GM18870 (cell line): ENCODE measurements at regions not wholly inside any gene's neighbourhood (a gene's known extent, or its start where the extent isn't known, plus 50 kb on each side); places are given as distances from the start of the nearest gene placed in this dataset.

Experiments used
- ATAC-seq: cut with Tn5 transposase; IDR thresholded peaks from one replicate; pipeline ENCODE4 v1.9.1; 2021; ENCODE audit warnings: moderate library complexity; ENCODE audit not compliant: unreplicated experiment

- ATAC-seq = peak; percentile 90
These were observed 353.7 kb downstream of the SLCO4C1 start for GRCh38 chr5:101942321-101942882.

GRCh38 chr5:101937041-101937440 is 359.0 kb downstream of the SLCO4C1 start:
- no peak for ATAC-seq

DNA sequence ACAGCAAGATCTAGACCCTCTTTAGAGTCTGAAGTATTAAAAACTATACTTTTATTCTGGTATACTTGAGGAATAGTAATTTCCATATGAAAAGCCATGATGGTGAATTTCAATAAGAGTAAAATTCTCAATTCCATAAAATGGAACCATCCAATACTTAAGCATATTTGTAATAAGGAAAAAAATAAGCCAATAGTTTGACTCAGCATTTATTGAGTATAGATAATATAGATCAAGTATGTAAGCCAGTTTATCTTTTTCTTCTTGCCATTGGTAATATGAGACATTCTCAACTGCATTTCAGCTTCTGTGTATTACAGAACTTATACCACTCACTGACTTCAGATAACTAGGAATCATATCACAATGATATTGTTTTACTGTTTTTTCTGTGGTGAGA is 361.0 kb downstream of the SLCO4C1 start:
- ATAC-seq = no peak

DNA sequence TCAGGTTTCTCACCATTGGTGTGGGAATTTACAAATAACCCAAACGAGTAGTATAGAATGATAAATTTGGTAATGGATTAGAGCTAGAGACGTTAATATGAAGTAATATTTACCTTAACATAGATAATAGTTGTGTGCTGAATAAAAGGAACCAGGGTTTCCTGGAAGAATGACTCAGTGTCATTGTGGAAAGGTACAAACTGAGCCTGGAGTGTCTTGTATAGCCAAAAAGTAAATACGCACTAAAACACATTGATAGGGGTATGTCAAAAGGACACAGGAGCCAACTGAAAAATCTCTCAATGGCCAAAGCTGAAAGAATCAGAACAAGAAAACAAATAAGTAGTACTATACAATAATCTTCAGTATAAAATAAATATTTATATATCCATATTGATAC is 363.5 kb downstream of the SLCO4C1 start:
- ATAC-seq = no peak

- no peak for ATAC-seq
These were observed 366.5 kb downstream of the SLCO4C1 start for GRCh38 chr5:101929628-101930027.

DNA sequence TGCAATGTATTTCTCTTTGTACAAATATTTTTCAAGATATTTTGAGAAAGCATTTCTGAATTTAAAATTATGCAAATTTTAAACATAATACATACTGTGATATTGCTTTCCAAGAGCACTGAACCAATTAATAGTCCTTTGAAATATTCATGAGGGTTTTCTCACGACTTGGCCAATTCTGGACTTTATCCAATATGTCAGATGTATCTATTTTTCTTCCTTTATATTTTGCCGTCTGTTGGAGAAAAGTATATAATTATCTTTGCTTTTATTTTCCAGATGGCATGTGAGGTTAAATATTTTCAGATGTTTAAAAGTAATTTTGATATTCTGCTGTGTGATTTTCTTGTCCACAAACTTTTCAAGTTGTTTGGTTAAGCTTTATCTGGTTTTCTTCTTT is 378.9 kb downstream of the SLCO4C1 start:
- ATAC-seq = no peak

DNA sequence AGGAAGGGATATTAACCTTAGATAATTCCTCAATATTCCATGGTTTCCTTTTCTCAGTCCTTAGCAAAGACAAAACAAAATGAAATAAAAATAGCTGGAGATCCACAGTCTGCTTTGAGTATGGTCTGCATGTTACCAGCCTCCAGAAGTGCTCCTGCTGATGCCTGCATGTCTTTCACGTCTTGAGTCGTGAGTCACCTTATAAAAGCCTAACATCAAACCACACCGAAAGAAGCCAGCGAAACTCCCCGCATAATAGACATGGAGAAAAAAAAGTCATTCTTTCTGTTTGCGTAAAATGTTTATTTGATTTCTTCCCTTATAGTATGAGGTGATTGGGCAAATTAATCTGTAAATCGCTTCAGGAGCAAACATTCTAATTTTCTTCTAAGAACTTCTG is 380.5 kb downstream of the SLCO4C1 start:
- no peak for ATAC-seq

DNA sequence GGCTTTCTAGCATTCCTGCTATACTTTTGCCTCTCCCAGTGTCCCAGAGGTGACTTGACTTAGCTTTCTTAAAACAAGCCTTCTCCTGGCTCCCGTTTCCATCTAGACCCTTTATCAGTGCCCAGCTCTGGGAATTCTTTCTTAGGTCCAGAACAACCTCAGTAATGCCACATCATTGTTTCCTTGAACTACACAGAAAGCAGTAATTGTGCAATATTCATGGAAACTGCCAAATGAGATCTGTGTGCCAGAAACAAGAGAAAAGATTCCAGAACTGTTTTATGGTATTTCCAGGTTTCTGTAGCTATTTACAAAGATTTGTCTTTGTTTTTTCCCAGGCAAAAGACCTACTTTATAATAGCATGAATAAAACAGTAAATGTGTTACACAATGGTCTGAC is 391.3 kb downstream of the SLCO4C1 start:
- no peak for ATAC-seq

DNA sequence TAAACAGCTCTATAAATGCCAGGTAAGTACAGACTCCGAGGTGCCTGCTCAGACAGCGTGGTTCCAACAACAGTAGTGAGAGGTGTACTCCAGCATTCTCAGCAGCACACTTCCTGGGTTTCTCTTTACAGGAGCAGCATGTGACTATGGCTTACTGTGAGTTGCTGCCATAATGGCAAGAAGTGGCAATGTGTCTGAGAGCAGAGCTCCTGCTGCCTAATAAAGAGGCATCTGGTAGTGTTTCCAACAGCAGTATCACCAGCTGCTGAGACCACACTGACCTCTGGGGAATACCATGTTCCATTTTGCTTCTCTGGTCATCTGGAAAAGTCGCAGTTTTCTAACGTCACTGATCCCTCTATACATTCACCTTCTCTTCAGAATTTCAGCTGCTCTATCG is 398.2 kb downstream of the SLCO4C1 start:
- ATAC-seq = peak; percentile 66

GRCh38 chr5:101894985-101895384 is 401.1 kb downstream of the SLCO4C1 start:
- no peak for ATAC-seq

DNA sequence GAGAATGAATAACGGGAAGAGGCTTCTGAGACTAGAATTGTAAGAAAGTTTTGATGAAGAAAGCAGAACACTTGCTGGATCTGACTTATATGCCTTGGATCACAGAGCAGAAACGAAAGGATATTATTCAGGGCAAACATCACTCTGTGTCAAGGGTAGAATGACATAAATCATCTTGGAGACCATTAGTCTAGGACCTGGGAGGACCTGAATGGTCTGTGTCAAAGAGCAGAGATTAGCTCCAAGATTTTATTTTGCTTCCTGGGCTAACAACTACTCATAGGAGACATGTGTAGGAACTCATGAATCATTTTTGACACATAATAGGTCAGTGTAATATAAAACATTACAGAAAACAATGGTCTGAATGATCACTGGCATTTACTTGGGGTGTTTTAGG is 417.9 kb downstream of the SLCO4C1 start:
- no peak for ATAC-seq

DNA sequence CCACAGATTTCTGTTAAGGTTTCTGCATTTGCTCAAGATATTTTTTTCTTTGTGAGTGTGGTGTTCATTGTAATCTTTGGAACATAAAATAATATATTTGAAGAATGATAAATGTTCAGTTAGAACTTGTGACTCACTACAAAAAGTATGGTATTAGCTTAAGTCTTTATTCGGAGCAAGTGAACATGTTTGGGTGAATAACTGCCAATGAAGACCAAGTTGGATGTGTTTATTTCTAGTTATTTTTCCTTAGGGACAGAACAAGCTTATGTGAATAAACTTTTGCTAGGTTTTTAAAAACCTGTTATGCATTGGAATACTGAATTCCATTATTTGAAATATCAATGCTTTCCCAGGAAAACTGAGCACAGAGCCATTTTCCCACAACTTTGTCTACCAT is 418.6 kb downstream of the SLCO4C1 start:
- no peak for ATAC-seq

DNA sequence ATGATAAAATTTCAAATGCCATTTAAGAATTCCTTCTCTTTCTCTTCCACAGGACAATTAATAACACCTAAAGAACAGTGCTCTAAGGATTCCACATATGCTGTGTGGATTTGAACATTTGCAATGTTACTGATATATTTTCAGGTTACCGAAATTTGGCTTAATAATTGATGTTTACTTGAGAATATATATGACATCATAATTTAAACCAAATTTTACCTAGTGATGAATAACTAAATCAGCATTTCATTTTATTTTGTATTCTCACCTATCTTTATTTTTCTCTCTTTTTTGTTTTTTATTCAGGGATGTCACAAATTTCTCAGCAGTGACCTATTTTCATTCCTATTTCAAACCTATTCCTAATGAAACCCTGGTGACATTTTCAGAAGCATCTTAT is 429.6 kb downstream of the SLCO4C1 start:
- no peak for ATAC-seq

GRCh38 chr5:101860563-101860962 is 435.5 kb downstream of the SLCO4C1 start:
- ATAC-seq = no peak

- no peak for ATAC-seq
These were observed 435.9 kb downstream of the SLCO4C1 start for GRCh38 chr5:101860145-101860544.

- ATAC-seq = no peak
These were observed 449.6 kb downstream of the SLCO4C1 start for GRCh38 chr5:101846496-101846895.

DNA sequence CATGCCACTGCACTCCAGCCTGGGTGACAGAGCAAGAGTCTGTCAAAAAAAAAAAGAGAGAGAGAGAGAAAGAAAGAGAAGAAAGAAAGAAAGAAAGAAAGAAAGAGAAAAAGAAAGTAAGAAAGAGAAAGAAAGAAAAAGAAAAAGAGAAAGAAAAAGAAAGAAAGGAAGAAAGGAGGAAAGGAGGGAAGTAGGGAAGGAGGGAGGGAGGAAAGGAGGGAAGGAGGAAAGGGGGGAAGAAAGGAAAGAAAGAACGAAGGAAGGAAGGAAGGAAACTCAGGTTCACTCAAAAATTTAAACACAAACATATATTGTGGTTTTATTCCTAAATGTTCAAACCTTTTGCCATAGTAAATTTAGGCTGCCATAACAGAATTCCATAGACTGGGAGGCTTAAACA is 453.0 kb downstream of the SLCO4C1 start:
- no peak for ATAC-seq

DNA sequence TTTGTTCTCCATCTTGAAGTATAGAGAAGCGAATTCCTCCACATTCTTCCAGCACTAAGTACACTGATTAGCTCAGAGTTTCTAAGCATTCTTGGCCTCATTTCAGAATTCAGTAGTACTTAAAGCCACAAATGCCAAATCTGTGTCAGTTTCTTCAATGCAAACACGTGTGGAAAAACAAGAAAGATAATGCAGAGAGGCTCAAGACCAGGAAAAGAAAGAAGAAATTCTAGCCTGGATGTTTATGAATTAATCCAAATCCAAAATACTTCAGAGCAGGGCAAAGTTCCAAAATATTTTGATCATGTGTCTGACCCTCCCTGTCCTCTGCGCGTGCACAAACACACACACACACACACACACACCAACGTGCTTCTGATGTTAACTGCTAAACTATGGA is 457.6 kb downstream of the SLCO4C1 start:
- ATAC-seq = no peak

DNA sequence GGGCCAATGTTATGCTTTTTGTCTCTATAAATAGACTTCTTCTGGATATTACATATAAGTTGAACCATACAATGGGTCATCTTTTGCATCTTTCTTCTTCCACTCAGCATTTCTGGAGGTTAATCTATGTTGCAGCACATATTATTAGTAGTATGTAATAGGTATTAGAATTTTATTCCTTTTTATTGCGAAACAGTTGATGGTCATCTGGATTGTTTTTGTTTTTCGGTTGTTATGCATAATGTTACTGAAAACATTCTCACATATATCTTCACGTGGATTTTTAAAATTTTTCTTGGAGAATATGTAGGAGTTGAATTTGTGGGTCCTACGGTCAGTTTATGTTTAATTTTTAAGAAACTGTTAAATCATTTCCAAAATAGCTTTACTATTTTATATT is 466.8 kb downstream of the SLCO4C1 start:
- ATAC-seq = no peak

DNA sequence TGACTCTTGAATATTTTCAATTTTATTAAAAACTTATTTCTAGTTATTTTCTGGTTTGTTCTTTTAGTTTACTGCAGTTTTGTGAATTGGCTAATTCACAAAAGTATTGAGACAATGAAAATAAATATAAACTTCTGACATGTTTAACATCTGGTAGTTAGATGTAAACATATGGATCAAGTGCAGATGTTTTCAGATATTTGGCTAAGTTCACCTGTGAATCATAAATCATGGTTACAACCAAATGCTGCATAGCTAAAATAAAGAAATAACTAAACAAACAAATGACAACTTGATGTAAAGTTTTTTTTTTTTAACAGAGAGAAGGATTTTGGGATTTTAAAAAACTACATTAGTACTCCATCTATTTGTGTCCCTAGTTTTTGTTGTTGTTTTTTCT is 484.6 kb downstream of the SLCO4C1 start:
- ATAC-seq = no peak

DNA sequence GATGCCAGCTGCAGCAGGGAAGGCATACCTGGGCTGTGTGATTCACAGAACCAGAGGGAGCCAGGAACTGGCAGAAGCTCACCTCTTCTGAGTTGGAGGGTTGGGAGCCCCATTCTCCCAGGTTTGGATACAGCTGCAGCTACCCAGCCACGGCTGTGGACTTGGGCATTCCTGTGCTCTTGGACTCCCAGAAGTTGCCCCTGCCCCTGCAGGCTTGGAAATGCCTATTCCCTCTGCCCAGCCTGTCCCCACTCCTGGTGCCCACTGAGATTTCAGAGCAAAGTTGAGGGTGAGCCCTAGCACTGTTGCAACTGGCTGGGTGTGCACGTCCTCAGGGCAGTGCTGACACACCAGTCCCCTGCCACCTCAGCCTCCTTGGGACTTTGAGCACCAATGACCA is 489.7 kb downstream of the SLCO4C1 start:
- no peak for ATAC-seq

DNA sequence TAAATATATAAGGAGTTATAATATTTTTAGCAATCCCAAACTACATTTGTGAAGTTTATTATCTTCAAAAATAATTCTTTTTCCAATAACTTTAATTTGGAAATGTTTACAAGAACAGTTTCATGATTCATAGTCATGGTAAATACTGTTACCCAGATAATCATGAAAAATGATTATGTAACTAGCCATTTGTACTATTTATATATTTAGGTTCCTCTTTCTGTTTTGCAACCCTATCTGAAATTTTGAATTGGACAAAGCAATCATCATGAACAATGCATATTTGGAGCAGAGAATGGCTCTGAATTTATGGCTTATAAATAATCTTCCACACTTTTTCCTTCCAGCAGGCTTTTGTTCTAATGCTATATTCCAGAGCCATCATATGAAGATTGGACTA is 499.7 kb downstream of the SLCO4C1 start:
- no peak for ATAC-seq

DNA sequence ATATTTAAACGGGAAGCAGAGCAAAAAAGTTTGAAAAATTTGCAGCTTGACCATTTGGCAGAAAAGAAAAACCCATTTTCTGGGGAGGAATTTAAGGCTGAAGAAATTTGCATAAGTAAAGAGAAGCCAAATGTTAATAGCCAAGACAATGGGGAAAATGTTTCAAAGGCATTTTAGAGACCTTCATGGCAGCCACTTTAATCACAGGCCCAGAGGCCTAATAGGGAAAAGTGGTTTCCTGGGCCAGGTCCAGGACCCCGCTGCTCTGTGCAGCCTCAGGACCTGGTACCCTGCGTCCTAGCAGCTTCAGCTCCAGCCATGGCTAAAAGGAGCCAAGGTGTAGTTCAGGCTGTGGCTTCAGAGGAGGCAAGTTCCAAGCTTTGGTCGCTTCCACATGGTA is 507.3 kb downstream of the SLCO4C1 start:
- ATAC-seq = no peak

- no peak for ATAC-seq
These were observed 511.0 kb downstream of the SLCO4C1 start for GRCh38 chr5:101785090-101785489.
